ENCODE measurements at regions not wholly inside any gene's neighbourhood (a gene's known extent, or its start where the extent isn't known, plus 50 kb on each side); places are given as distances from the start of the nearest gene placed in this dataset.

GRCh38 chr14:98489115-98489514 is 782.9 kb downstream of the BCL11B start:
- POLR2A ChIA-PET = no interaction called here
- H3K36me3 Mint-ChIP-seq = no peaks in the 10 kb centered on the region
- CTCF ChIA-PET = no interaction called here

More at GRCh38 chr14:98489115-98489514, 782.9 kb downstream of the BCL11B start:
- ATAC-seq (no peak), DNase-seq (ENCODE audit: low spot score) (no peak)
- no peak for TF ChIP-seq ATF2 (CRISPR knock-in tag; IDR thresholded peaks at IDR 0.05; ENCODE audit: borderline replicate concordance, low read depth)
- no peak for TF ChIP-seq STAT6 (CRISPR knock-in tag; conservative IDR thresholded peaks at IDR 0.05; ENCODE audit: low read depth)
- TF ChIP-seq RORB (CRISPR knock-in tag; IDR thresholded peaks at IDR 0.05) = no peak
- TF ChIP-seq MXD4 (CRISPR knock-in tag; IDR thresholded peaks at IDR 0.05; ENCODE audit: borderline replicate concordance) = no peak
- no peak for TF ChIP-seq NFE2L1 (CRISPR knock-in tag; IDR thresholded peaks at IDR 0.05)
- TF ChIP-seq ARID4B (CRISPR knock-in tag; IDR thresholded peaks at IDR 0.05; ENCODE audit: borderline replicate concordance) = no peak
- no peak for TF ChIP-seq AR (CRISPR knock-in tag; IDR thresholded peaks at IDR 0.05)
- TF ChIP-seq FOXJ3 (CRISPR knock-in tag; IDR thresholded peaks at IDR 0.05; ENCODE audit: borderline replicate concordance) = no peak
- TF ChIP-seq E2F5 (CRISPR knock-in tag; IDR thresholded peaks at IDR 0.05) = no peak
- no peak for TF ChIP-seq TCF7 (CRISPR knock-in tag; IDR thresholded peaks at IDR 0.05; ENCODE audit: low read depth)
- TF ChIP-seq ZNF396 (CRISPR knock-in tag; IDR thresholded peaks at IDR 0.05; ENCODE audit: borderline replicate concordance) = no peak
- H3K9me3 Mint-ChIP-seq = peaks cover 13% of the 10 kb centered on the region
- H3K4me3 Mint-ChIP-seq = no peak overlapping the region
- H3K4me1 Mint-ChIP-seq = no peaks in the 10 kb centered on the region
- H3K27me3 Mint-ChIP-seq (ENCODE audit: low read depth) = no peaks in the 10 kb centered on the region
- no peak overlapping the region for H3K27ac Mint-ChIP-seq

Data from WTC11 (cell line).